Upper lobe of left lung (tissue), 4 donors: ENCODE measurements at regions not wholly inside any gene's neighbourhood (a gene's known extent, or its start where the extent isn't known, plus 50 kb on each side); places are given as distances from the start of the nearest gene placed in this dataset.

ENCODE experiments used
- CTCF ChIP-seq, 6 experiments: fragments of 450-650 bp in 4 of 6; fragments of 200-600 bp in 2 of 6; sonication (generic) in 2 of 6; IDR thresholded peaks; one replicate each; pipeline ENCODE4 v1.5.1; 2016 to 2019; ENCODE audit warnings: antibody characterized with exemption in 6 of 6
- POLR2A ChIP-seq, 4 donors: fragments of 450-650 bp; IDR thresholded peaks; one replicate each; pipeline ENCODE4 v1.5.1; 2016 to 2017; ENCODE audit warnings: antibody characterized with exemption in 4 of 4, mild to moderate bottlenecking in 2 of 4

DNA sequence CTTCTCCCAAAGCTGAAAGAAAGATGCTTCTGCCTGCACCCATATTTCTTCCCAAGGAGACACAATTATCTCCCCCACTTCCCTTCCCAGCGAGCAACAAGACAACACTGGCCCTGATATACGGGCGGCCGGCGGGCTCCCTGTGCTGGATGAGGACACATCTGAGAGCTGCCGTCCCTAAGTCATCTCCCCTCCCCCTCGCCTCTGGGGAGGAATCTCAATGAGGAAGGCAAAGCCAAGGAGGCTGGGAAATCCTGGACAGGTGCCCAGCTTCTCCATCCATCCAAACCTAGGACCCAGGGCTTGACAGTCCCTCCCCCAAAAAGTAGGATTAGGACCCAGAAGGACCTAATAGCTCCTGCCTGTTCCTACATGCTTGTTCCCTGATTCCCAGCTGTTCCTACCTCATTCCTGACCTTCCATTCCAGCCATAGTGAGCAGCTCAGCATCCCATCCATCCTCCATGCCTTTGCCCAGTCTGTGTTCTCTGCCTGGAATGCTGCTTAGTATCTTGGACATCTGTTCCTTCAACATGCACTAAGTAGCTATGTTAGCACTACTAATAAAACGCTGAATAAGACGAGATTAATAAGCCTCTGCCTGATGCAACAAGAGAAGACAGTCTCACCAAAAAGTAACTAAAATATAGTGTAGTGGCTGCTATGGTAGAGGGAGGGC, 167.9 kb downstream of the CCT6B start:
- TF ChIP-seq CTCF (IDR thresholded peaks at IDR 0.05) (no peak), POLR2A (IDR thresholded peaks at IDR 0.05) (no peak)
